Right atrium auricular region (tissue), 2 donors: ENCODE measurements at regions not wholly inside any gene's neighbourhood (a gene's known extent, or its start where the extent isn't known, plus 50 kb on each side); places are given as distances from the start of the nearest gene placed in this dataset.

ENCODE experiments used
- DNase-seq: peaks from one replicate; pipeline ENCODE4 v3.0.0-alpha.2; 2019; ENCODE audit warnings: low spot score
- H3K27ac ChIP-seq, 2 donors: fragments of 200-600 bp; sonication (generic); 1 replicate in 1 of 2; 2 replicates in 1 of 2; pipeline ENCODE4 v1.5.1; 2016 to 2019
- H3K27me3 ChIP-seq, 2 donors: fragments of 200-600 bp; sonication (generic); one replicate each; pipeline versions ENCODE4 v1.5.1 to v1.6.0; 2017 to 2019
- H3K36me3 ChIP-seq: fragments of 200-600 bp; sonication (generic); one replicate; pipeline ENCODE4 v1.5.1; 2016
- H3K4me1 ChIP-seq, 2 donors: fragments of 200-600 bp; sonication (generic); one replicate each; pipeline versions ENCODE4 v1.5.1 to v1.6.0; 2017 to 2019
- H3K4me3 ChIP-seq, 2 donors: fragments of 200-600 bp; sonication (generic); 1 replicate in 1 of 2; 2 replicates in 1 of 2; pipeline ENCODE4 v1.5.1; 2017 to 2019; ENCODE audit warnings: mild to moderate bottlenecking in 1 of 2, moderate library complexity in 1 of 2
- H3K9me3 ChIP-seq, 2 donors: fragments of 200-600 bp; sonication (generic); one replicate each; pipeline ENCODE4 v1.5.1; 2019
- CTCF ChIP-seq, 2 donors: fragments of 200-600 bp; sonication (generic); IDR thresholded peaks; one replicate each; pipeline ENCODE4 v1.5.1; 2019; ENCODE audit warnings: antibody characterized with exemption in 2 of 2

GRCh38 chr13:84774111-84774510 is 891.8 kb upstream of the SLITRK1 start:
- no peak for DNase-seq
- no peaks in the 10 kb centered on the region for H3K36me3 ChIP-seq
- H3K4me3 ChIP-seq = no peak overlapping the region
- no peak for TF ChIP-seq CTCF (IDR thresholded peaks at IDR 0.05)
- no peaks in the 10 kb centered on the region for H3K4me1 ChIP-seq
- no peaks in the 10 kb centered on the region for H3K27me3 ChIP-seq
- H3K27ac ChIP-seq = no peak overlapping the region
- H3K9me3 ChIP-seq = no peaks in the 10 kb centered on the region

GRCh38 chr13:84760956-84761355 is 878.7 kb upstream of the SLITRK1 start:
- Histone ChIP-seq H3K27me3 (no peaks in the 10 kb centered on the region), H3K36me3 (no peaks in the 10 kb centered on the region), H3K4me1 (no peaks in the 10 kb centered on the region), H3K27ac (no peak overlapping the region), H3K9me3 (no peaks in the 10 kb centered on the region), H3K4me3 (no peak overlapping the region)
- no peak for DNase-seq
- no peak for TF ChIP-seq CTCF (IDR thresholded peaks at IDR 0.05)

GRCh38 chr13:84749126-84749525 is 866.9 kb upstream of the SLITRK1 start:
- DNase-seq = no peak
- no peaks in the 10 kb centered on the region for H3K36me3 ChIP-seq
- H3K9me3 ChIP-seq = no peaks in the 10 kb centered on the region
- no peaks in the 10 kb centered on the region for H3K27me3 ChIP-seq
- no peaks in the 10 kb centered on the region for H3K4me1 ChIP-seq
- no peak for TF ChIP-seq CTCF (IDR thresholded peaks at IDR 0.05)
- no peak overlapping the region for H3K4me3 ChIP-seq
- H3K27ac ChIP-seq = no peak overlapping the region

GRCh38 chr13:84745051-84745551 is 862.8 kb upstream of the SLITRK1 start:
- Histone ChIP-seq H3K4me1 (no peaks in the 10 kb centered on the region), H3K36me3 (no peaks in the 10 kb centered on the region), H3K27ac (no peak overlapping the region), H3K27me3 (no peaks in the 10 kb centered on the region), H3K4me3 (no peak overlapping the region), H3K9me3 (no peaks in the 10 kb centered on the region)
- TF ChIP-seq CTCF (IDR thresholded peaks at IDR 0.05) = no peak
- DNase-seq = no peak

- no peaks in the 10 kb centered on the region for H3K36me3 ChIP-seq
- no peaks in the 10 kb centered on the region for H3K27me3 ChIP-seq
- TF ChIP-seq CTCF (IDR thresholded peaks at IDR 0.05) = no peak
- no peak overlapping the region for H3K4me3 ChIP-seq
- no peaks in the 10 kb centered on the region for H3K9me3 ChIP-seq
- H3K4me1 ChIP-seq = no peaks in the 10 kb centered on the region
- DNase-seq = no peak
- no peak overlapping the region for H3K27ac ChIP-seq
Observed at GRCh38 chr13:84744203-84744602, 861.9 kb upstream of the SLITRK1 start.

GRCh38 chr13:84741253-84741652 is 859.0 kb upstream of the SLITRK1 start:
- H3K9me3 ChIP-seq = no peaks in the 10 kb centered on the region
- no peak for DNase-seq
- no peak overlapping the region for H3K27ac ChIP-seq
- no peaks in the 10 kb centered on the region for H3K27me3 ChIP-seq
- no peaks in the 10 kb centered on the region for H3K4me1 ChIP-seq
- TF ChIP-seq CTCF (IDR thresholded peaks at IDR 0.05) = no peak
- H3K36me3 ChIP-seq = no peaks in the 10 kb centered on the region
- no peak overlapping the region for H3K4me3 ChIP-seq
